GM19397 (cell line): ENCODE measurements at regions not wholly inside any gene's neighbourhood (a gene's known extent, or its start where the extent isn't known, plus 50 kb on each side); places are given as distances from the start of the nearest gene placed in this dataset.
"Not testable (repeated sequence)": the region's sequence is repeated elsewhere in the genome, so short reads cannot be mapped to it uniquely, and the experiment has no call there.

Source experiments
- ATAC-seq: cut with Tn5 transposase; IDR thresholded peaks from one replicate; pipeline ENCODE4 v1.9.1; 2021; ENCODE audit warnings: mild to moderate bottlenecking, moderate library complexity; ENCODE audit not compliant: unreplicated experiment

- ATAC-seq: no peak
Measured at GRCh38 chrX:68953331-68953730, 124.5 kb downstream of the EFNB1 start.

DNA sequence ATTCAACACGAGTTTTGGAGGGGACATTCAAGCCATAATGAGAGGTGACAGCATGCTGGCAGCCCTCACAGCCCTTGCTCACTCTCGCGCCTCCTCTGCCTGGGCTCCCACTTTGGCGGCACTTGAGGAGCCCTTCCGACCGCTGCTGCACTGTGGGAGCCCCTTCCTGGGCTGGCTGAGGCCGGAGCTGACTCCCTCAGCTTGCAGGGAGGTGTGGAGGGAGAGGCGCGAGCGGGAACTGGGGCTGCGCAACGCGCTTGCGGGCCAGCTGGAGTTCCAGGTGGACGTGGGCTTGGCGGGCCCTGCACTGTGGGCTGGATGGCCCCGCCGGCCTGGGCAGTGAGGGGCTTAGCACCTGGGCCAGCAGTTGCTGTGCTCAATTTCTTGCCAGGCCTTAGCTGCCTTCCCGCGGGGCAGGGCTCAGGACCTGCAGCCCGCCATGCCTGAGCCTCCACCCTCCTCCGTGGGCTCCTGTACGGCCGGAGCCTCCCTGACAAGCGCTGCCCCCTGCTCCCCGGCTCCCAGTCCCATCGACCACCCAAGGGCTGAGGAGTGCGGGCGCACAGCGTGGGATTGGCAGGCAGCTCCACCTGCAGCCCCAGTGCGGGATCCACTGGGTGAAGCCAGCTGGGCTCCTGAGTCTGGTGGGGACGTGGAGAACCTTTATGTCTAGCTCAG is 123.3 kb downstream of the EFNB1 start:
- not testable (repeated sequence) for ATAC-seq

DNA sequence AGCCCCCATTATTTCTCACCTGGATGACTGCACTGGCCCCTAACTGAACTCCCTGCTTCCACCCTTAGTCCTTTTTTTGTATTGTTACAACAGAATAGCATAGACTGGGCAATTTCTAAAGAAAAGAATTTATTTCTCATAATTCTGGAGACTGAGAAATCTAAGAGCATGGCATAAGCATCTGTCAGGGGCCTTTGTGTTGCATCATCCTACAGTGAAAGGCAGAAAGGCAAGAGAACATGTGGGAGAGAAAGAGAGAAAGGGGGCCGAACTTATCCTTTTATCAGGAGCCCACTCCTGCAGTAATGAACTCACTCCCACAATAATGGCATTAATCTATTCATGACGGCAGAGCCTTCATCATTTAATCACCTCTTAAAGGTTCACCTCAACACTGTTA is 122.1 kb downstream of the EFNB1 start:
- no peak for ATAC-seq

DNA sequence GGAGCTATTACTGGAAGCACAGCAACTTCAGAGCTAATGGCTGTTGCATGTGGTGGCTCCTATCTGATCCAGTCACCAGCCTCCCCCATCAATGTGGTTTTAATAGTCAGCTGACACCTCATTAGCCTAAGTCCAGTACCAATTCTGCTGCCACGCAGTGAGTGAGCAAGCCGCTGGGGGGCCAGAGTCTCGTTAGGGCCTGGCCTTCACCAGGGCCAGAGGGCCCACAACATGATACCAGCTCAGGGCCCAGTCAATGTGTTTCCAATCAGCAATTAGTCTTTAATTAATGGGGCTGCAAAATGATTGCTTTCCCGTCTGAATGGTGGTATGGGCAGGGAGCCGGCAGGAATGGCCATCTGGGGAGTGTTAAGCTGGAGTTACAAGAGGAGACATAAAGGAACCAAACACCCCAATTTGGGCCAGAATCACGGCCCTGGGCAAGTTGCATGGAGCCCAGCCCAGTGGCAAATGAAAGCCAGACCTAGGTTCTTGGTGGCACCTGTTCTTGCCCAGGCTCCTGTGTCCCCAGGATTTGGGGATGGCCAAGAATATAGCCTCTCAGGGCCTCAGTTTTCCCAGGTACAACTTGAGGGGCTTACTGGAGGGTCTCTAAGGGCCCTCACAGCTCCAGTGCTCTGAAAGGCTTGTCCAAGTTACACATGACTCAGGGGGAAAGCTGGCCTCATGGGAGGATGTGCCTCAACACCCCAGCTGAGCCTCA is 119.2 kb downstream of the EFNB1 start:
- ATAC-seq: no peak

DNA sequence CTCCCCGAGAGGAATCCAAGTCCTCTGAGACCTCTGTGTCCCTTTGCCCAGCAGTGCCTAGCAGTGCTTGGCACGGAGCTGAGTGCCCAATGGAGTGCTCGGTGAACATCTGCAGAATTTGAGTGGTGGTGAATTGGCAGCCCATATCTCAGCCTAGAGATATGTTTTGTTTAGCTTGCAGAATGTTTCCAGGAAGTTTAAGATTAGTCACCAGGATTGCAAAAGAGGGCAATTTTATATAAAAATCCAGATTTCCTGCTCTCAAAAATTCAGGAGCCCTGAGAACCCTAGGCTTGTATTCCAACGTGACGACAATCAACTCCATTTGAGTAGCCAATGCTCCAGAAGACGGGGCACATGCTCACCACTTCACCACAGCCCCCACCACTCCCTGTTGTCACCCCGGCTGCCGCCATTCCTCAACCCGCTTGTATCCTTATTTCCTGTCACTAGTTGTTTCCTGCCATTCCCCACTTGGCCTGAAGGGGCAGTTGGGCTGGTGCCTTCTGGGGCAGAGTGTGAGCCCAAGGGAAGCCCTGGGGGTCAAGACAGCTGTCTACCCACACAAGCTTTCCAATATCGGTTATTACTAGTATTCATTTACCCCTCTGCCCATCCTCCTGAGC is 116.9 kb downstream of the EFNB1 start:
- ATAC-seq: no peak

- ATAC-seq: no peak
Measured at GRCh38 chrX:68945081-68945602, 116.3 kb downstream of the EFNB1 start.

GRCh38 chrX:68944211-68944610 is 115.4 kb downstream of the EFNB1 start:
- ATAC-seq: no peak

GRCh38 chrX:68942840-68943239 is 114.0 kb downstream of the EFNB1 start:
- no peak for ATAC-seq

DNA sequence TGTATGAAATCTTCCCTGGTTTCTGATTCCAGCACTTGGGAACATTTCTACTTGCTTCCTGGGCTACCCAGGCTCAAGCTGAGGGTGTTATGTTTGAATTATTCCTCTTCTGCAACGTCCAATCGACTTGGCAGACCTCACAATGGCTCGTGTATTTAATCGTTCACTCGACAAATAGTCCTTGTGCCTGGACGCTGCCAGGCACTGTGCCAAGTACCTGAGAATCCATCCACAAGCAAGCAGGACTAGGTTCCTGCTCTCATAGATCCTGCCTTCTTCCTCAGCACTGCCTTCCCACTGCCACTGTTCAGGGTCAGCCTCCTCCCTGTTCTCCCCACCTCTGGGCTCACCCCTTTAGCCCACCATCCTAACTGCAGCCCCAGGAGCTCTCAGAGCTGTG is 113.3 kb downstream of the EFNB1 start:
- ATAC-seq: no peak

DNA sequence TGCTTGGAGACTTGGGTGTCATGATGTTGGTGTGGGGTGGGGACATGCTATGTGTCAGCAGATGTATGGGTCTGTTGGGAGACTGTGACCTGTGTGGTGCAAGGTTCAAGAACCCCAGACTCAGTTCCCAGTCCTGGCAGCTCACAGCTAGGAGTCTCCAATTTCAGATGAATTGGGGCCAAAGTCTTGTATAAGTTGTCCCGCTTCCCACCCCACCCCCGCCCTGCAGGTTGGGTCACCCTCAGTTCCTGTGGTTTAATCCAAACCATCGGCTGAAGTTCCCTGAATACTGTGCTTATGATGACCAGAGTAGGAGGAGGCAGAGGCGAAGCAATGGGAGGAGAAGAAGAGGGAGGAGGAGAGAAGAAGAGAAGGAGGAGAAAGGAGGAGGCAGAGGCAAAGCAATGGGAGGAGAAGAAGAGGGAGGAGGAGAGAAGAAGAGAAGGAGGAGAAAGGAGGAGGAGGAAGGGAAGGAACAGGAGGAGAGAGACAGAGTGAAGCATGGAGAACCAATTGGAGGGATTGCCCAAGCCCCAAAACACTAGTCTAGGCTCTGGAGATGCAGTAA is 112.6 kb downstream of the EFNB1 start:
- ATAC-seq: no peak

GRCh38 chrX:68940601-68941000 is 111.8 kb downstream of the EFNB1 start:
- ATAC-seq: no peak

DNA sequence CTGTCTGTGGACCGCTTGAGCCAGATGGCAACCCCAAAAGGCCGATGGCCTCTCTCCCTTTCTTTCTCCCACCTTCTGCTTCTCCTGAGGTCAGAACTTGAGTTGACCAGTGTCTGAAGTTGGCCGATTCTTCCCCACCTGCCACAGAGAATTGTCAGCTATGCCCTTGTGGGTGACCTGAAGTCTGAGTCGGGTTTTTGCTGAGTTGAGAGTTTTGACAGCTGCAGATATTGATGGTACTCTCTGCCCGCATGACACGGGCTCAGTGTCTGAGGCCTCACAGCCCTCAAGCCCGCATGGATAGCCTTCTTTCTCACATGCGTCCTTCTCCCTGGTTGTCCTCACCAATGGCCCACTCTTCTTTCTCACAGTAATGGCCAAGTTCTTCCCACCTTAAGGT is 111.0 kb downstream of the EFNB1 start:
- no peak for ATAC-seq

- ATAC-seq: no peak
Measured at GRCh38 chrX:68938244-68939004, 109.6 kb downstream of the EFNB1 start.

GRCh38 chrX:68937581-68937980 is 108.8 kb downstream of the EFNB1 start:
- ATAC-seq: no peak

- ATAC-seq: no peak
Measured at GRCh38 chrX:68936608-68937007, 107.8 kb downstream of the EFNB1 start.

- ATAC-seq: no peak
Measured at GRCh38 chrX:68936126-68936525, 107.3 kb downstream of the EFNB1 start.

DNA sequence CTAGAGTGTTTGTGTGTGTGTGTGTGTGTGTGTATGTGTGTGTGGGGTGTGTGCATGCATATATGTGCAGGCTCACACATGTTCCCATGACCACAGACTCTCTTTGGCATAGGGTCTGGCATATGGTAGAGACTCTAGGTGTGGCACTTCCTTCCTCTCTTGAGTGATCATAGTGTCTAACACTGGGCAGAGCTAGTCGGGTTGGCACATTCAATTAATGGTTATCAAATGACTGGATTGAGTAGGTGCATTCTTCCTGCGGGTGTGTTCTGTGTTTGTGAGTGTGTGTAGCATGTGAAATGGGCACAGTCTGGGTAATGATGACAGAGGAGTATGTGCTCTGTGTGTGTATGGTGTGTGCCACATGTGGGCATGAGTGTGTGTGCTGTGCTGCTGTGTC is 106.5 kb downstream of the EFNB1 start:
- no peak for ATAC-seq

- ATAC-seq: no peak
Measured at GRCh38 chrX:68934922-68935321, 106.1 kb downstream of the EFNB1 start.

- ATAC-seq: no peak
Measured at GRCh38 chrX:68934421-68934820, 105.6 kb downstream of the EFNB1 start.

DNA sequence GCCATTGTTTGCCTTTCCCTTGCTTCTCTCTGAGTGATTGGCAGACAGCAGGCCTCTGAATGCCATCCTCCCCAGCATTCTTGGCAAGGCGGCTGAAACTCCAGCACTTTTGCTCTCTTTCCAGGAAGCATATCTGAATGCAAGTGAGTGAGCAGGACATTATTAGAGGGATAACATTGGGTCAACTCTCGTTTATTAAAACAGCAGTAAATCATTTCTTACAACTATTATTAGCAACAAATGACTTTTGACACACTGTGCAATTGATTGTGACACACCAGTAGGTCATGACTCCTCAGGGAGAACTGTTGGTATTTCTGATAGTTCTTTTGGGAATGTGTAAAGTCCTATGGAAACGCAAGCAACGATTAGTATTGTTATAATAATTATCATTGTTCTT is 103.8 kb downstream of the EFNB1 start:
- no peak for ATAC-seq

GRCh38 chrX:68931345-68931744 is 102.5 kb downstream of the EFNB1 start:
- ATAC-seq: no peak
